CD4-positive, alpha-beta memory T cell (primary cell): ENCODE measurements at regions not wholly inside any gene's neighbourhood (a gene's known extent, or its start where the extent isn't known, plus 50 kb on each side); places are given as distances from the start of the nearest gene placed in this dataset.

Experiments used
- CTCF ChIA-PET: fragments of 350-600 bp; sonication (Branson Sonifier 250); formaldehyde crosslinking; loops from one replicate; lab custom pipeline; 2021; ENCODE audit warnings: inconsistent platforms; ENCODE audit not compliant: partially characterized antibody; lab: Charles Lee
- POLR2A ChIA-PET: fragments of 350-600 bp; sonication (Branson Sonifier 250); formaldehyde crosslinking; loops from one replicate; lab custom pipeline; 2021; ENCODE audit not compliant: partially characterized antibody; lab: Charles Lee
- DNase-seq, 5 donors: peaks; one replicate each; pipeline versions ENCODE4 v3.0.0 to v3.0.0-alpha.2; 2020 to 2022; ENCODE audit warnings: mixed read lengths in 1 of 5
- H3K27ac ChIP-seq: one replicate; pipeline ENCODE4 v1.7.0; 2013; ENCODE audit warnings: low read depth, low read length
- H3K27me3 ChIP-seq: 2 replicates; pipeline ENCODE4 v1.7.0; 2013; ENCODE audit warnings: mild to moderate bottlenecking, low read length, moderate library complexity; ENCODE audit not compliant: insufficient read depth
- H3K36me3 ChIP-seq: 2 replicates; pipeline ENCODE4 v1.7.0; 2013; ENCODE audit warnings: mild to moderate bottlenecking, low read length, moderate library complexity; ENCODE audit not compliant: insufficient read depth
- H3K4me1 ChIP-seq: 2 replicates; pipeline ENCODE4 v1.7.0; 2013; ENCODE audit warnings: mild to moderate bottlenecking, low read length, moderate library complexity; ENCODE audit not compliant: insufficient read depth
- H3K4me3 ChIP-seq, 2 donors: one replicate each; pipeline ENCODE4 v1.7.0; 2013; ENCODE audit warnings: low read length in 2 of 2, mild to moderate bottlenecking in 1 of 2
- H3K9me3 ChIP-seq, 2 donors: one replicate each; pipeline ENCODE4 v1.7.0; 2013; ENCODE audit warnings: low read length in 2 of 2, control low read depth in 1 of 2; ENCODE audit not compliant: control insufficient read depth in 1 of 2
- H3K27ac Mint-ChIP-seq, 7 donors: one replicate each; pipeline ENCODE4 v1.8.0; 2020 to 2021; ENCODE audit warnings: mixed read lengths in 7 of 7, mild to moderate bottlenecking in 6 of 7, inconsistent platforms in 3 of 7, moderate library complexity in 3 of 7
- H3K27me3 Mint-ChIP-seq, 2 donors: one replicate each; pipeline ENCODE4 v1.8.0; 2020 to 2021; ENCODE audit warnings: mixed read lengths in 2 of 2
- H3K36me3 Mint-ChIP-seq, 2 donors: one replicate each; pipeline ENCODE4 v1.8.0; 2020 to 2021; ENCODE audit warnings: mixed read lengths in 2 of 2, inconsistent platforms in 1 of 2, mild to moderate bottlenecking in 1 of 2
- H3K4me1 Mint-ChIP-seq, 4 donors: one replicate each; pipeline ENCODE4 v1.8.0; 2020 to 2021; ENCODE audit warnings: mixed read lengths in 4 of 4, mild to moderate bottlenecking in 1 of 4
- H3K4me3 Mint-ChIP-seq, 8 donors: one replicate each; pipeline ENCODE4 v1.8.0; 2020 to 2021; ENCODE audit warnings: mixed read lengths in 8 of 8, mild to moderate bottlenecking in 7 of 8, moderate library complexity in 6 of 8, inconsistent platforms in 3 of 8
- H3K9me3 Mint-ChIP-seq, 8 donors: one replicate each; pipeline ENCODE4 v1.8.0; 2020 to 2021; ENCODE audit warnings: mixed read lengths in 8 of 8, mild to moderate bottlenecking in 5 of 8, inconsistent platforms in 3 of 8, moderate library complexity in 1 of 8
- intact Hi-C: fragments of 100-400 bp; cut with micrococcal nuclease; formaldehyde crosslinking; loops from one replicate; pipeline ENCODE4 v1.15.1; 2023

DNA sequence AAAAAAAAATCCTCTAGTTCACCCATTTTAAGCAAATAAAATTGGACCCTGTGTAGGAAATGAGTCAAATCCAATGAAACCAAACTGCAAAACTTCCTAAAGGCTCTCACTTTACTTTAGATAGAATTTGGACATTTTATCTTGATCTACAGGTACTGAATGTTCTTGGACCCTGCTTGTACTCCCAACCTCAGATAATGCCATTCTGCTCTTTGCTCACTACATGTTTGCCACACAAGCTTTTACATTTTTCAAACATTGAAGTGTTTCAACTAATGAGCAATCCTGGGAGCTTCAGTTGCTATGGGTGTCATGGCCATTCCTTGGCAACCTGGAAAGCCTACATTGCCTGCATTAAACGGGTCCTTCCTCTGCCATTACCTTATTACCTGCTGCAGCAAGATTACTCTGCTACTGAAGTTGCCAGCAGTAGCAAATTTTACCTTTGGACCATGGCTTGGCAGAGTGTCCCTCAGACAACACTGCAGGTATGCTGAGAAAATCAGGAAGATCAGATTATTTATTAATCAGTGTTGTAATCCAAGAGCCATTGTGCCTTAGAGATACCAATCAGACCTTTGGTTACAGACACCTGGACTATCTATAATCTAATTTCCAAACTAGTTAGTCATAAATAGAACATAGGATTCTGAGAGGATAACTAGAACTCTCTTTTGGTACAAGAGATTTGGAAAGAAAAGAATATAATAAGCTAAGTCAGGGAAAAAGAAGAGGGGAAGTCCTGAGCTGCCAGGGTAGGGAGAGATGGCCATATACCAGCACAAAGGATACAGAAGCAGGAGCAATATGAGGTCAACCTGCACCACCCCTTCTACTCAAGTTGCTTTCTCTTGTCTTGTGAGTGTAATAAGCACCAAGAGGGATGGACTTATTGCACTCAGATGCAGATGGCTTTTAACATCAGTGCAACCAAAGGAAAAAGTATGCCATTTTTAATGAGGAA, 293.3 kb upstream of the TFPI start:
- H3K27me3 ChIP-seq: no peaks in the 10 kb centered on the region
- ChIA-PET POLR2A (no interaction called here), CTCF (no interaction called here)
- H3K4me1 Mint-ChIP-seq: no peaks in the 10 kb centered on the region
- H3K27ac ChIP-seq: no peak overlapping the region
- H3K9me3 Mint-ChIP-seq: no peaks in the 10 kb centered on the region
- H3K36me3 Mint-ChIP-seq: no peaks in the 10 kb centered on the region
- no peak for DNase-seq
- H3K4me3 ChIP-seq: no peak overlapping the region
- intact Hi-C loops: no loop called here
- H3K27me3 Mint-ChIP-seq: no peaks in the 10 kb centered on the region
- H3K9me3 ChIP-seq: no peaks in the 10 kb centered on the region
- H3K4me3 Mint-ChIP-seq: no peak overlapping the region
- no peaks in the 10 kb centered on the region for H3K4me1 ChIP-seq
- no peak overlapping the region for H3K27ac Mint-ChIP-seq
- no peaks in the 10 kb centered on the region for H3K36me3 ChIP-seq

DNA sequence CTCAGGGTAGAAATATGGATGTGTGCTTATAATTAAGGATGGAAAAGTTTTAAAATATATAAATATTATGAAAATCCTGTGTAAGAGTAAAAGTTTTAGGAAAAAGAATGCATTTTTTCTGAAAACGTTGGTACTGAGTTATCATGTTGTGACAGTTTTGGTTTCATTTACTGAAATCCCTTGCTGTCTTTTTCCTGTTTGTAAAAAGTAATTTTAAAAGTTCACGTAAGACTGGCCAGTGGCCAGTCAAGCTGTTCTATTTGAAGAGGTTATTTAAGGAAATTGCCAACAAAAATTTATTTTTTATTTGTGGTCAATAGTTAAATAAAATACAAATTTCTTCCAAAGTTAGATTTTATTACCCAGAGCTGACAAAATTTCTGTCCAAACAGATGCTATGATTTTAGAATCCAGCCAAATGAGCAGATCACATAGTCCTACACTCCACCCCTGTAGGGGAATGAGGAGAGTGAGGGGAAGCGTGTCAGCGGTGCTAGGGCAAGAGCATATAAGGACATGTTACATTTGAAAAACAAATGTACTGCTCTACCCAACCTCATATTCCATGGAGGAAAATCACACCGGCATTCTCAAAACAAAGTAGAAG, 297.8 kb upstream of the TFPI start:
- no peaks in the 10 kb centered on the region for H3K27me3 Mint-ChIP-seq
- ChIA-PET POLR2A (no interaction called here), CTCF (no interaction called here)
- Histone ChIP-seq H3K4me1 (no peaks in the 10 kb centered on the region), H3K27me3 (no peaks in the 10 kb centered on the region), H3K4me3 (no peak overlapping the region), H3K9me3 (no peaks in the 10 kb centered on the region), H3K27ac (no peak overlapping the region), H3K36me3 (no peaks in the 10 kb centered on the region)
- intact Hi-C loops: no loop called here
- no peak overlapping the region for H3K27ac Mint-ChIP-seq
- no peak for DNase-seq
- H3K36me3 Mint-ChIP-seq: no peaks in the 10 kb centered on the region
- H3K4me1 Mint-ChIP-seq: no peaks in the 10 kb centered on the region
- no peak overlapping the region for H3K4me3 Mint-ChIP-seq
- peaks cover 0 to 2% (median 0%) of the 10 kb centered on the region in 8 donors for H3K9me3 Mint-ChIP-seq

DNA sequence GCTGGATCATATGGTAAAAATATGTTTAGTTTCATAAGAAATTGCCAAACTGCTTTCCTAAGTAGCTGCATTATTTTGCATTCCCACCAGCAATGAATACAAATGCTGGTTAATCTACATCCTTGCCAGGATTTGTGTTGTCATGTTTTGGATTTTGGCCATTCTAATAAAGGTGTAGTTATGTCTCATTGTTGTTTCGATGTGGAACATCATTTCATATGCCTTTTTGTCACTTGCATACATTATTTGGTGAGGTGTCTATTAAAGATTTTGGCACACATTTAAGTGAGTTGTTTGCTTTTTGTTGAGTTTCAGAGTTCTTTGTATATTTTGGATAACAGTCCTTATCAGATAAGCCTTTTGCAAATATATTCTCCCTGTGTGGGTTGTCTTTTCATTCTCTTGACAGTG, 299.2 kb upstream of the TFPI start:
- POLR2A ChIA-PET: no interaction called here
- intact Hi-C loops: no loop called here

DNA sequence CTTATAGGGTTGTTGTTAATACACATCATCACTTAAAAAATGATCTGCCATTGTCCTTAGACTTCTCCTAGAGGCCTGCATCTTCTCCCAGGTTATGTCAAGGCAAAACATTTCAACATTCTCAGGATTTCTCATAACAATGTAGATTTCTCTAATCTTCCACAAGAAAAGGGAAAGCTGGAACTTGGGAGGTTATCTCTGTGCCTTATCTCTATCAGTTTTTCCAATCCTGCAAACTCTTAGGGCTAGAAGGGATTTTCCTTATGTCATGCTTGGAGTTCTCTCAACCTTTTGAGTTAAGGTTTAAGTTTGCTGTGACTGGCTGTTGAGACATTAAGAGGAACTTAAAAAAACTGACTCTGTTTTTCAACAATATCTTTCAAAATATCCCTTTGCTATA, 300.6 kb upstream of the TFPI start:
- POLR2A ChIA-PET: no interaction called here
- H3K27me3 ChIP-seq: no peaks in the 10 kb centered on the region
- intact Hi-C loops: no loop called here
- H3K9me3 ChIP-seq: no peaks in the 10 kb centered on the region
- no peak overlapping the region for H3K4me3 ChIP-seq
- no peak for DNase-seq
- no peaks in the 10 kb centered on the region for H3K4me1 ChIP-seq
- Mint-ChIP-seq H3K4me3 (no peak overlapping the region), H3K36me3 (no peaks in the 10 kb centered on the region), H3K9me3 (peaks cover 0 to 6% (median 0%) of the 10 kb centered on the region in 8 donors), H3K4me1 (no peaks in the 10 kb centered on the region), H3K27me3 (no peaks in the 10 kb centered on the region), H3K27ac (no peak overlapping the region)
- no peak overlapping the region for H3K27ac ChIP-seq
- CTCF ChIA-PET: no interaction called here
- no peaks in the 10 kb centered on the region for H3K36me3 ChIP-seq

More for the DNA sequence above, 299.2 kb upstream of the TFPI start:
- peaks cover 0 to 2% (median 0%) of the 10 kb centered on the region in 8 donors for H3K9me3 Mint-ChIP-seq
- H3K4me1 ChIP-seq: no peaks in the 10 kb centered on the region
- H3K36me3 Mint-ChIP-seq: no peaks in the 10 kb centered on the region
- H3K9me3 ChIP-seq: no peaks in the 10 kb centered on the region
- H3K36me3 ChIP-seq: no peaks in the 10 kb centered on the region
- no peak overlapping the region for H3K27ac Mint-ChIP-seq
- no peak overlapping the region for H3K4me3 ChIP-seq
- no peaks in the 10 kb centered on the region for H3K4me1 Mint-ChIP-seq
- CTCF ChIA-PET: no interaction called here
- no peaks in the 10 kb centered on the region for H3K27me3 Mint-ChIP-seq
- no peak for DNase-seq
- no peaks in the 10 kb centered on the region for H3K27me3 ChIP-seq
- H3K4me3 Mint-ChIP-seq: no peak overlapping the region
- H3K27ac ChIP-seq: no peak overlapping the region

DNA sequence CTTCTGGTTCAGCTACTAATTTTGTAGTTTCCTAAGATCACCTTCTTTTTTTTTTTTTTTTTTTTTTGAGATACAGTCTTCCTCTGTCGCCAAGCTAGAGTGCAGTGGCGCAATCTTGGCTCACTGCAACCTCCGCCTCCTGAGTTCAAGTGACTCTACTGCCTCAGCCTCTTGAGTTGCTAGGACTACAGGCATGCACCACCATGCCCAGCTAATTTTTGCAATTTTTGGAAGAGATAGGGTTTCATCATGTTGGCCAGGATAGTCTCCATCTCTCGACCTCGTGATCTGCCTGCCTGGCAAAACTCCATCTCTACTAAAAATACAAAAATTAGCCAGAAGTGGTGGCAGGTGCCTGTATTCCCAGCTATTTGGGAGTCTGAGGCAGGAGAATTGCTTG, 301.5 kb upstream of the TFPI start:
- Histone ChIP-seq H3K36me3 (no peaks in the 10 kb centered on the region), H3K27me3 (no peaks in the 10 kb centered on the region), H3K27ac (no peak overlapping the region), H3K4me3 (no peak overlapping the region), H3K9me3 (no peaks in the 10 kb centered on the region), H3K4me1 (no peaks in the 10 kb centered on the region)
- Mint-ChIP-seq H3K9me3 (peaks cover 0 to 6% (median 0%) of the 10 kb centered on the region in 8 donors), H3K27me3 (no peaks in the 10 kb centered on the region), H3K27ac (no peak overlapping the region), H3K36me3 (no peaks in the 10 kb centered on the region), H3K4me1 (no peaks in the 10 kb centered on the region), H3K4me3 (no peak overlapping the region)
- POLR2A ChIA-PET: no interaction called here
- intact Hi-C loops: no loop called here
- CTCF ChIA-PET: interaction anchor here (0.7 to 1.1 kb wide), 2 partner anchors 11 to 944 kb away, joined by 3 read pairs; no protein-coding TSS in a partner anchor
- DNase-seq: no peak

DNA sequence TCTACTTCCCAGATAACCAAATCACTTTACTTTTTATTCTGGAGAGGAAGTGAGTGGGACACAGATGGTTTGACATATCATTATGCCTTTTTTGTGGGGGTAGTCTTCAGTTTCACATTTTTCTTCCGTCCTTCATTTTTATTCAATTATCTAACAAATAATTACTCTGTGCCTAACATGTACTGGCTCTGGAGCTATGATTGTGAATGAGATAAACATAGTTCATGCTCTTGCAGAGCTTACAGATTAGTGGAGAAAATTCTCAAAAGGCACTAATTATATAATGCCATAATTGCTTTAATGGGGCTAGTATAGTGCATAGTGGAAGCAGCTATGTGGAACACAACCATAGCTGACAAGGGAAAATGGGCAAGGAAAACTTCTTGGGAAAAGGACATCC, 303.6 kb upstream of the TFPI start:
- CTCF ChIA-PET: interaction anchor here (1.5 kb wide), 1 partner anchor 12 kb away, joined by 3 read pairs; no protein-coding TSS in a partner anchor
- H3K27ac Mint-ChIP-seq: no peak overlapping the region
- no peaks in the 10 kb centered on the region for H3K4me1 ChIP-seq

DNA sequence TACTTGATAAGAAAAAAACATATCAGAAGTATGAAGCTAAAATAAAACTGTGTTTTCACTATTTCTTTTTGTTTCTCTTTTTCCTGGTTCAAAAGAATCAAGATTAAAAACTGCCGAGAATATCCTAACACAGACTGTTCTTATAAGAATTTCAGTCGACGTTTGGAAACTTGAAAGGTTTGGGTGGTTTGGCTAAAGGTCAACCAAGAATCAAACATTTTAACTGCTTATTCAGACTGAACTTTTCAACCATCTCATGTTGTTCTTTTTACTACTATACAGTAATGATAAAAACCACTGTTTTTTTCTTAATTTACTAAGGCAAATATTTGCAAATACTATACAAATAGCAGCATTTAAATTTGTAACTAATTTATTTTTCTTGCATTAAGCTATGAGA, 308.5 kb upstream of the TFPI start:
- Histone ChIP-seq H3K9me3 (no peaks in the 10 kb centered on the region), H3K27me3 (no peaks in the 10 kb centered on the region), H3K4me1 (no peaks in the 10 kb centered on the region), H3K27ac (no peak overlapping the region), H3K4me3 (no peak overlapping the region), H3K36me3 (no peaks in the 10 kb centered on the region)
- no peaks in the 10 kb centered on the region for H3K36me3 Mint-ChIP-seq
- CTCF ChIA-PET: no interaction called here
- H3K4me1 Mint-ChIP-seq: no peaks in the 10 kb centered on the region
- H3K4me3 Mint-ChIP-seq: no peak overlapping the region
- no peak overlapping the region for H3K27ac Mint-ChIP-seq
- DNase-seq: no peak
- POLR2A ChIA-PET: no interaction called here
- intact Hi-C loops: no loop called here
- H3K27me3 Mint-ChIP-seq: peaks cover 0 to 3% of the 10 kb centered on the region in 2 donors
- H3K9me3 Mint-ChIP-seq: peaks cover 0 to 13% (median 7%) of the 10 kb centered on the region in 8 donors

More for the DNA sequence above, 303.6 kb upstream of the TFPI start:
- Histone ChIP-seq H3K36me3 (no peaks in the 10 kb centered on the region), H3K4me3 (no peak overlapping the region), H3K27me3 (no peaks in the 10 kb centered on the region), H3K27ac (no peak overlapping the region), H3K9me3 (no peaks in the 10 kb centered on the region)
- Mint-ChIP-seq H3K4me1 (no peaks in the 10 kb centered on the region), H3K27me3 (no peaks in the 10 kb centered on the region), H3K4me3 (no peak overlapping the region), H3K36me3 (no peaks in the 10 kb centered on the region), H3K9me3 (peaks cover 0 to 6% (median 0%) of the 10 kb centered on the region in 8 donors)
- intact Hi-C loops: no loop called here
- DNase-seq: no peak
- POLR2A ChIA-PET: no interaction called here
